ENCODE measurements at regions not wholly inside any gene's neighbourhood (a gene's known extent, or its start where the extent isn't known, plus 50 kb on each side); places are given as distances from the start of the nearest gene placed in this dataset.
A peak's percentile ranks its signal among the peaks of the same experiment; 100 is the strongest.

DNA sequence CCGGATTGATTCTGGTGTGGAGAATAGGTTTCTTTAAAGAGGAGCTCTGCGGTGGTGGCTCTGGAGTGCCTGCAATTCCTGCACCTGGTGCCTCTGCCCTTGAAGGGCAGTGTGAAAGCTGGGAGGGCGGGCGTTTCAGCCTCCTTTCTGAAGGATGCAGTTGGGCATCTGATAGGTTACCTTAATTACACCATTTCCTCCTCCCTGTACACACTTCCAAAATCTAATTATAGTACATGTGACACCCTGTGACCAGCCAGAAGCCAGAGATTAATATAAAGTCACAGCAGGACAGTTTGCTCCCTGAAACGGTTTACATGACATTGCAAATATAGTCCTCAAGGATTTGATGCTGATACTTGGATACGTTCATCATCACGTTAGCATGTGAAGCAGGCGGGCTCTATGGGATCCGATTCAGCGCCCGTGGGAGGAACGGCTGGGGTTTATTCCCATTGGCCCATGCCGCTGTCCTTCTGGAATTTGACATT, 548.2 kb downstream of the QKI start:
- DNase-seq (ENCODE audit: low spot score) = no peak

DNA sequence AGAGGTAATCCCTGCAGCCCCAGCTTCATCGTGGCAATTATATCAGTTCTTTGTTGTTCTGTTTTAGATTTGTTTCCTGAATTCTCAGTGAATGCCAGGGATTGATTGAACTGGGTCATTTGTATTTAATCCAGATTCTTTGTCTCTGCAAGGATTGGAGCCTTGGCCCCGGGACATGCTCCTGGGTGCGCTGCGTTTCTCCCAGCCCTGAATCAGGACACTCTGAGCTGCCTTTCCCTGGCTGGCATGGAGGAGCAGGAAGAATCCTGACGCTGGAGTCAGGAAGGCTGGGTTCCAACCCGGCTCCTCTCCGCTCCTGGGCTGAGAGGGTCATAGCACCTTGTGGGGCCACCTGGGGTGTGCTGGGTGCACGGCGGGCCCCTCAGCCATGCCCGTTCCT, 545.6 kb downstream of the QKI start:
- DNase-seq (ENCODE audit: low spot score) = no peak

DNA sequence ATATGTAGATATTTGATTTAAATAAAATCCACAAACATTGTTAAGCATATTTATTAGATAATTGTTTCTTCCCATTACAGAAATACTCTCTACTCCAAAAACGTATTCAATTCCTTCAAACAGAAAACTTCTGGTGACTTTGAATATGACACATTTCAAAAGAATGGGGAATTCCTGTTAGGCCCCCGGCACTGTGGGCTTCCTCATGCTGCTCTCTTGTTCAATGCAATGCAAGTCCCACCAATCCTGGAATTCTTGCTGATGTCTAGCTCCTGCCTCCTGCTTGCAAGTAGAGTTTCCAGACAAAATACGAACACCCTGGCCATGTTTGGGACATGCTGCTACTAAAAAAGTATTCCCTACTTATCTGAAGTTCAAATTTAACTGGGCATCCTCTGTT, 544.1 kb downstream of the QKI start:
- DNase-seq (ENCODE audit: low spot score) = no peak

DNA sequence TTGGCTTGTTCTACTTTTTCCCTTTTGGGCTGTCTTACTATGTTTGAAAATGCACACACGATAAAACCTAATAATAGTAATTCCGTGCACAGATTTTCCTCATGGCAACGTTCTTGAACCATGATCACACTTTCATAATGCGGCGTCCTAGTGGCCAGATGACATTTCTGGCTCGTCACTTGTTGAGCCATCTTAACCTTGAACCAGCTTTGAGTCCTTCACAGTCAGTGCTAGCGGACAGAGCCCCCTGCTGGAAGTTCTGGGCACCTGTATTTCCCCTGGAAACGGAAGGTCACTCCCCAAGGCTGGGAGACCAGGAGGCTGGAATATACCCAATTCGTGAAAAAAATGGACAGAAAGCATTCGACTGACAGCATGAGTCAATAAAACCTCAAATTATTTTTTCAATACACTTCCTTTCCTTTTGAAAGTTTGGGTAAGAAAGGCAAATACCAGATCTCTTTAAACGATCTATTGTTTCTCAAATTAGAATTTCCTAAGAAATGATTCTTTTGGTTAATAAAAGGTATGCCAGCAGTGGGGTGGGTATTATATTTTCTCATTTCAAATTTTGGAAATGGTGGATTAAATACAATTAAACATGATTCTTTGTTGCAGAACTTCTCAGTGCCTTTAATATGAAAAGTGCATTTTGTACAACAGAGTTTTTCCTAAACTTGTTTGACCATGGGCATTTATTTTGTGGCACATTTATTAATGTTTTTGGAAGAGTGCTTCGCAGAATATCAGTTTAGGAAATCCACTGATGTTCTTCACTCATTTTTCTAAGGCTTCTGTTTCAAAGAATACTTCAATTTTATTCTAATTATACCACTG, 542.3 kb downstream of the QKI start:
- peak; percentile 65 for DNase-seq (ENCODE audit: low spot score)

DNA sequence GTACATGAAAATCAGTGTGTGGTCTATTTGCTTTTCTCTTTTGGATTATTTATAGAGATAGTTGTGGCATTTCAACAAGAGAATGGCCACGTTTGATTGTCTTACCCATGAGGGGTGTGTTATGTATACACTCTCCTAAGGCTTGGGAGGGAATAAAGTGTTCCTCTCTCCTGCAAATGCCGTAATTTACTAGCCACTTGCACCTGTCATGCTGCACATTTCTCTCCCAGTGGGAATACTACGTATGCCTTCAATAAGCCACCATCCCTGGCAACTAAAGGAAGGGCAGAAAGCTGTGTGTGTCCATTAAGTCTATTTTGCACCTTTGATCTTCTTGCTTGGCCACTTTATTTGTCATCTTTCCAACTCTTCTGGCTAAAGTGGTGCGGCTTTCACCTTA, 541.2 kb downstream of the QKI start:
- no peak for DNase-seq (ENCODE audit: low spot score)

DNA sequence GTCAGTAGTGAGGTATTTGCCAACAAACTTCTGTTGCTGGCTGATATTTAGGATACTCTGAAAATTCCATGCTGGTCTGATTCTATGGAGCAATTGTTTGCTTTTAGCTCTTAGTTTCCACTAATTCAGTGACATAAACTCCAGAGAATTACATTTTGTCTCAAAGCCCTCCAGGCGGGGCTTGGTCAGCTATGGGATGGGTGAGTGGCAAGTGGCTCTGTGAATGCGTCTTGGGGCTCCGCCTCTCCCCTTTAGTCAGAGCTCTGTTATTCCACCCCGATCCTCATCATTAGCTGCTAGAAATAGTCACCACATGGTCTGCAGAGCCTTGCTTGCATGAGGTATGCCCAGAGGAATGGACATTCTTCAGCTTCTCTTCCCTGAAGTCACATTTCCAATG, 540.6 kb downstream of the QKI start:
- DNase-seq (ENCODE audit: low spot score) = no peak

DNA sequence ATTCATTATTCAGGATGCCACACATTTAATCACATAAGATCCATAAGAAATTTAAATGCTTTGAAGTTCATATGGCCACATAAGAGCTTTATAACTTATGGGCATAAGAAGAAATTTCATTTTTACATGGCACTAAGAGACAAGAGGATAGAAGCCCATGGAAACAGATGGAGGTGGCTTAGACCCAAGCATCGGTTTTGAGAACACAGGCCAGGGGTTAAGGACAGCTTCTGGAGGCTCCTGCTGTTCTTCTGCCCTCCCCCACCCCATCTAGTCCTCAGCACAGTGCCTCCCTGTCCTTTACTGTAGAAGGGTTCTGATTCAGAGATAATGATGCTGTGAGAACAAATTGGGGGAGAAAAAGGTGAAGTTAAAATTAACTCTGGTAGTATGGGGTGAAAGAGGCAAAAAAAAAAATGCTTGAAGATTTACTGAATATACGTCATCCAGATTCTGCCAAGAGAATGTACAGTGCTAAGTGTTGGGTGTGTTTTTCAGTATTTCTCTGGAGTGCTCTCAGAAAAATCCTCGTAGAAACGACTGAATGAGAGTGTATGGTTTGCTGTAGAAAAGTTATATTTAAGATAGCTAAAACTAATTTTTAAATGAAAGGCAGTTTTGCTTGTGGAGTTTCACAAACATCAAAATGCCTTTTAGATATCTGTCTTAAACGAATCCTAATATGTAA, 539.7 kb downstream of the QKI start:
- no peak for DNase-seq (ENCODE audit: low spot score)

DNA sequence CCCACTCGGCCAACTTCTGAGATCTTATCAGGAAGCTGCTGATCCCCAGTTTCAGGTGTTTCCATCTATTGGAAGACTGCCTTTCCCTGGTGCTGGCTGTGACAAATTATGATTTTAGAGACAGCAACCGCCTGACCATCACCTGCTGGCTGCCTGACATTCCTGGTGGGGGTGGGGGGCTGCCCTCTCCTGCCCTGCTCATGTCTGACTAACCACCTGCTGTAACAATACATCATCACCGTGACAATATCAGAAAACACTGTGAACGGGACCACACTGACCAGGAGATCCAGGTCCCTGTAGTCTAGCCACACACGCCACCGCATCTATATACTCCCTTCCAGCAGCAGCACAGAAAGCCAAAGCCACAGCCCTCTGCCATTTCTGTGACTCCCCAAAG, 537.5 kb downstream of the QKI start:
- no peak for DNase-seq (ENCODE audit: low spot score)

DNA sequence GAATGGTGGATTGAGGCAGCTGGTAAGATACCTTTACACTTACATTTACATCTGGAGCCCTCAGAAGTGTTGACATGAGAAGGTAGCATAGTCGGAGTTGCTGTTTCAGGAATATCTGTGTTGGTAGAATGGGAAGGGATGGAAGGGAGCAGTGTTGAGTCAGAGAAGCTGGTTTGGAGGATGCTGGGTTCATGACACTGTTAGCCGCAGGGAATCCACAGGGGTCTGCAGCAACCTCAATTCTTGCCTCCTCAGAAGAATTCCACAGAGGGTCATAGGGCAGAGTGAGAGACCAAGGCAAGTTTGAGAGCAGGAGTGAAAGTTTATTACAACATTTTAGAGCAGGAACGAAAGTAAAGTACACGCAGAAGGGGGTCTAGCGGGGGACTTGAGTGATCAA, 536.8 kb downstream of the QKI start:
- no peak for DNase-seq (ENCODE audit: low spot score)

DNA sequence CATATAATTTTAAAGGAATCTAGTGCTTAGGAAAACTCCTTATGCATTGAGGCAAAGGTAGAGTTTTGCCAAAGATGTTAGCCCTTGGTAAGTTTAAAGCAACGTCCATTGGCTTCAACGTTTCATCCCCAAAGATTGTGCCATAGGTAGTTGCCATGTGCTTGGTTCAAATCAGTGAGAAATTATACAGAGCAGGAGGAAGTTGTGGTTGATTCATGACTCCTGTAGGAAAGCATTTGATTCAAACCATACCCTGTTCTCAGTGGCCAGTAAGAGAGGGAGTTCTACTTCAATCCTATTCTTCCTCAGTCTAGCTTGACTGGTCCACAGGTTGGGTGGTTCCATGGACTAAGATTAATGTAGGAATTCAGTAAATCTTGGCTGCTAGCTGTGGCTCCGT, 535.6 kb downstream of the QKI start:
- DNase-seq (ENCODE audit: low spot score) = no peak

DNA sequence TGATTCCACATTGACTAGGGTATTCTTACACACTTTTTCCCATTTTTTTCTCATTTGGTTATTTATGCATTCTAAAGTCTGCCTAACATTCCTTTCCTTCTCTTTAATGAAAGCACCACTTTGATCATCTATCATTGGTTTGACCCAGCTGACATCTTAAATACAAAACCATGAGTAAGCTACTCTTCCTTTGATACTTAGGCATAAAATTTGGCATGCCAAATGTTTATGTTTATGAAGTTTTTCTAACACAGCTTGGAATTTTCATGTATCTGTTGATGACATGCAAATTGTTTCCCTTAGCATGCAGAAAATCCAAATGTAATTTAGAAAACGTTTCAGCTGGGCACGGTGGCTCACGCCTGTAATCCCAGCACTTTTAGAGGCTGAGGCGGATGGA, 534.9 kb downstream of the QKI start:
- no peak for DNase-seq (ENCODE audit: low spot score)

DNA sequence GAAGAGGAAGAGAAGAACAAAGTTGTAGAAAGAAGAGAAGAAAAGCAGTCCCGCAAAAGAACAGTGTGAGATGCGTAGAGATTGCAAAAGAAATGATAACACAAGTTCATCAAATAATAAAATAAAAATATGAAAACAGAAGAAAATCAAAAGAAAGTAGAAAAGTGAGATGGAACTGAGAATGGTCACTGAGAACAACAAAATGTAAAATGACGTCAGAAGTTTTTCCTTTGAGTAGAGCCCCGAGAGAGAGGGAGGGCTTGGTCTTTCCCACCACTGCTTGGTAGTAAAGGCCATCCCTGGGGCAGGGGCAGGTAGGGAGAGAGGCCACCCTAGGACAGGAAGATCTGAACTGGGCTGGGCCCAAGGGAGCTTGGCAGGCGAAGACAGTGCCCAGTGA, 533.7 kb downstream of the QKI start:
- DNase-seq (ENCODE audit: low spot score) = no peak

DNA sequence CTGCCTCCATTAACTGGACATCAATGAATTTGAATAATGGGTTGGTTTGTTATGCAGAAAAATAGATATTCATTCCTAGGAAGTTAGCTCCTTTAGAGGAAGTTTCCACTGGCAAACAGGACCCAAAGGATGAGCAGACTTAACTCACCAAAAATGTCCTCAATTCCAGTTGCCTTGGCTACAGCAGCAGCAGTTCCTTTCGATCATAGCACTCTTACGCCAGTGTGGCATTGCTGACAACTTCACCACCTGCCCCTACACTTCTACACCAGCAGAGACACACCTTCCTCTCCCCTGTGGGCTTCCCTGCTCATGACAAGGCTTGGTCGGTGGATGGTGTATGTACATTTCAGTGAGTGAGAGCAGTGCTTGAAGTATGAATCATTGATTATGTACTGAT, 532.8 kb downstream of the QKI start:
- no peak for DNase-seq (ENCODE audit: low spot score)

DNA sequence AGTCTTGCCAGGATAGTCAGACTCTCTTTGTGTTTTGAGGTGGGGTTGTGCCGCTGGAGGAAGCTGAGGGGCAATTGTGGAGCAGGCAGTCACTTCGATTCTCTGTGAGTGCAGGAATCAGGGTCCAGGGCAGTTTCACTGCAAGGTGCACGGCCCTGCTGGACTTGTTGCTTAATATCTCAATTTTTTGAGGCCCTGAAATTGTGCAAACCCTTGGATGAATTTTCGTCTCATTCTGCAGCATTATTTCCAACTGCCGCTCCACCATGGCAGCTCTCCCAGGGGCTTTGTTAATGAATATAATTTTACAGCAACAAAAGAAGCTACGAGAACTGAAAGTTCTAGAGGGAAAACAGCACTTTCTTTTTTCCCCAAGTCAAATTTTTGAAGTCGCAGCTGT, 531.9 kb downstream of the QKI start:
- DNase-seq (ENCODE audit: low spot score) = no peak

DNA sequence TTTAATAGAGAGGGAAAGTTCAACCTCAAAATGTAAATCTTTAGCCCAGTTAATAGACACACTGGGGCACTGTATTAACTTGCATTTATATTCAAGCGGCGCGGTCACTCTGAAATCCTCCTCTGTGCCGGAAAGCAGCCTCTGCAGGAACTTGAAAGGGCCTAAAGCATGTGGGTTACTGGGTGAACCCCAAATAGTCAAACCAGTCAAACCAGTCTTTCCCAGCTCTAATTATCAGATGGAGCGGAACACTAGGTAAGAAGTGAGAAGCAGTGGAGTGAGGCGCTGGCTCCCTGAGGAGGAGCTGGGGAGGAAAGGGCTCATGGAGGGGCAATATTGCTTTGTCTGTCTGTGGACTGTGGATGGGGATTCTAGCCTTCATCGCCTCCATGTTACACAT, 531.3 kb downstream of the QKI start:
- DNase-seq (ENCODE audit: low spot score) = peak; percentile 44

DNA sequence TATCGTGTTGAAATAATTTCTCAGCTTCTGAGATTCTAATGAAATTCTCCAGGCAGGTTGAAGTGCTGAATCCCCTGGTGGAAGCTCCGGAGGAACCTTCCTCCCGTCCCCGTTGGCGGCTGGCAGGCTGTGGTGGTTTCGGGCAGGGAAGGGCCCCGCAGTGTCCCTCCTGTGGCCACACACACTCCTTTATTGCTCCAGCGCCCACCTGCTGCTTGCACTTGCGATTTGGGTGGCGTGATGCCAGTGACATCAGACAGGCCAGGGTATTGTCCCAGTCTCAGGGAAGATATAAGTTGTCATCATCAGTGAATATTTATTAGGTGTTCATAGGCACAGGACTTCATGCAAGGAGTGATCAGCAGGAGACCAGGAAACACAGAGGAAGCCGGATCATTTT, 530.4 kb downstream of the QKI start:
- DNase-seq (ENCODE audit: low spot score) = no peak

DNA sequence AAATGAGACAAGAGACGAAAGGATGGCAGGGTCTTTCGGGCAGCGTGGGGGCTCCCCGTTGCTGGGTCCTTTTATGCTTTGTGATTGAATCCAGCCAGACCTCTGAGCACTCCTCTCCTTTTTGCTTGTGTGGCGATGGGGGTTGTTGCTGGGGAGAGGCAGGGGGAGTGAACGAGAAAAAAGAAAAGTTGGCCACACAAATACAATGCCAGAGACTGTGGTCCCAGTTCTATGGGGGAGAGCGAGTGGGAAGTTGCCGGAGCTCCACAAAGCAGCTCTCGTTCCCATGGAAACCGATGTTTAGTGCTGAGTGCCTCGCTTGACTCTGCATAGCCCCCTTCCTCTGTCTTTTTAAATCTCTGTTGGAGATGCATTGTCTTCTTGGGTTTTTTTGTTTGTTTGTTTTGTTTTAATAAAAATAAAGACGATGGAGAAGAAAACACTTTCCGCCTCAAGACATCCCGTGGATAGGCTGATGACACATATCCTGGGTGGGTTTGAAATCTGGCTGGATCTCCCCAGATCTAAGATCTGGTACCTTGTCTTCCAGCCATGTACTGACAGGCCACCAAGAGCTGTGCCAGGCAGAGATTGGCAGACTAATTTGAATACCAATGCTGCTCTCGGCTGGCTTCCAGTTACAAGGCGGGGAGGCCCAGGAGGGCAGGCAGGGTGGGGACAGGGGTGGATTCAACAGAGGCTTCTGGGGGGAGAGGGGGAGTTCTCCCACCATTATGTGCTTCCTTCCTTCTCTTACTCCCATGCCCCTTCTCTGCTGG, 529.3 kb downstream of the QKI start:
- DNase-seq (ENCODE audit: low spot score) = no peak

DNA sequence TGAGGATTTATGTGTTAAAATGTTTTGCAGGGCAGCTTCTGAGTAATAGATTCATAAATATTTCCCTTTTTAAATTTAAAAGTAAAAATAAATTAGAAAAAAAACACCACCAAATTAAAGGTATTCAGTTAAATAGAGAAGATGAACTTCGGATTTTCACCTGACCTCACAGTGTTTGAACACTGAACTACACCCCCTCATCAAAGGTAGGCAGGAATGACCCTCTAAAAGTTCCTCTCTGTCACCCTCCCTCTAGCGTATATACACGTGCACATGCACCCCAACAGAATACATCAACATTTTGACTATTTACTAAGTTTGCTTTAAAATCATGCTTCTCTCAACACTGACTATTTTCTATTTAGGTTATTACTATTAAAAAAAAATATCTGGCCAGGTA, 528.3 kb downstream of the QKI start:
- no peak for DNase-seq (ENCODE audit: low spot score)

DNA sequence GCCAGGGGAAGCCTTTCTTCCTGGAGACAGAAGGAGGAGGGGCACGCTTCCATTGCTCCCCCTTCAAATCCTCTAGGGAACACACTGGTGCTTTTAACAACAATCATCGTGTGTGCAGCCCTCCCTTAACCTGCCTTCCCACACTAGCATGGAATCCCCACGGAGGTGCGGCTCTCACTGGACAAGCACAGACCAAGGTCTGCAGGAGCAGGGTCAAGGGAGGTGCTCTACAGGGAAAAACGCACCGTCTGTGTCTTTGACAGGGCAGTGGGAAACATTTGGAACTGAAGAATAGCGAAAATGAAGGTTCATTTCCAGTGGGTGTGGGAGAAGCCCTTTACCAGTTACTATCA, 527.1 kb downstream of the QKI start:
- no peak for DNase-seq (ENCODE audit: low spot score)

DNA sequence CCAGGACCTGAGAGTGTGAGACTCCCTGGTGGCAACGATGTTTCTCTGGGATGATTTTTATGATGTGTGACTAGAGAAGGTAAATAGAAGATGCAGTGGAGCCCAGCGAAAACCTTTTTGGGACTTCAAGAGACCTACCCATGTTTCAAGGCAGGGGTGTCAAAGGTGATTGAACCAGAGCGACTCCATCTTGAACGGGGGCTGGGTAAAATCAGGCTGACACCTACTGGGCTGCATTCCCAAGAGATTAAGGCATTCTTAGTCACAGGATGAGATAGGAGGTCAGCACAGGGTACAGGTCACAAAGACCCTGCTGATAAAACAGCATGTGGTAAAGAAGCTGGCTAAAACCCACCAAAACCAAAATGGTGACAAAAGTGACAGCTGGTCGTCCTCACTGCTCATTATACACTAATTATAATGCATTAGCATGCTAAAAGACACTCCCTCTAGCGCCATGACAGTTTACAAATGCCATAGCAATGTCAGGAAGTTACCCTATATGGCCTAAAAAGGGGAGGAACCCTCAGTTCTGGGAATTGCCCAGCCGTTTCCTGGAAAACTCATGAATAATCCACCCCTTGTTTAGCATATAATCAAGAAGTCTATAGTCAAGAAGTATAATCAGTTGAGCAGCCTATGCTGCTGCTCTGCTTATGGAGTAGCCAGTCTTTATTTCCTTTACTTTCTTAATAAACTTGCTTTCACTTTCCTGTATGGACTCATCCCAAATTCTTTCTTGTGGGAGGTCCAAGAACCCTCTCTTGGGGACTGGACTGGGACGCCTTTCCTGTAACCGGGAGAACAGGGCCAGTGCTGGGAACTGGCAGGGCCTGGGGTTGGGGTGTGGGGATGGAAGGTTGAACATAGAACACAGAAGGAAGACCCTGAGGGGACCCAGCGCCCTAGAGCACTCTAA, 526.4 kb downstream of the QKI start:
- DNase-seq (ENCODE audit: low spot score) = no peak

DNA sequence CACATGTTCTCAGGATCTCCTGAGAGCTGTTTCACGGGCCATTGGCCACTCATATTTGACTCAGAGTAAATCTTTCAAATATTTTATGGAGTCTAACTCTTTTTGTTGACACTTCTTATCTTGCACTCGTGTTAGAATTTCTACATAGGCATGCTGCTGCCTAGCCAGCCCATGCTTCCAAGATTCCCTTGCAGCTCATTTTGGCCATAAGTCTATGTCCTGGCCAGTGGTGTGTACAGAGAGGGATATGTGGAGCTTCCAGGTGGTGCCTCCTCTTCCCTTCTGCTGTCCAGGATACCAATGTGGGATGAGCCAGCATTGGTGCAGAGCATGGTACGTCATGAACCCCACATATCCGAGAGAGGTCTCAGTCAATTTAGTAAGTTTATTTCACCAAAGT, 522.6 kb downstream of the QKI start:
- no peak for DNase-seq (ENCODE audit: low spot score)

All from umbilical cord (tissue), 1 donor.